Body of pancreas (tissue), 4 donors: ENCODE measurements at regions not wholly inside any gene's neighbourhood (a gene's known extent, or its start where the extent isn't known, plus 50 kb on each side); places are given as distances from the start of the nearest gene placed in this dataset.

ENCODE experiments used
- ATAC-seq: fragments of 150-250 bp; one replicate; pipeline ENCODE4 v1.9.1; 2016
- DNase-seq, 4 donors: peaks; one replicate each; pipeline ENCODE4 v3.0.0-alpha.2; 2019
- H3K27ac ChIP-seq, 4 donors: fragments of 200-600 bp; sonication (generic); 1 replicate in 3 of 4; 2 replicates in 1 of 4; pipeline versions ENCODE4 v1.5.1 to v1.6.1; 2016 to 2019; ENCODE audit warnings: mild to moderate bottlenecking in 1 of 4, mixed read lengths in 1 of 4, moderate library complexity in 1 of 4
- H3K27me3 ChIP-seq, 2 donors: fragments of 200-600 bp; sonication (generic); one replicate each; pipeline ENCODE4 v1.6.0; 2016; ENCODE audit warnings: mild to moderate bottlenecking in 1 of 2
- H3K36me3 ChIP-seq, 2 donors: fragments of 200-600 bp; sonication (generic); replicated peaks in 1 of 2; 2 replicates each; pipeline ENCODE4 v1.5.1; 2016; ENCODE audit warnings: low read depth in 2 of 2; ENCODE audit not compliant: insufficient read depth in 1 of 2
- H3K4me1 ChIP-seq: fragments of 200-600 bp; sonication (generic); one replicate; pipeline ENCODE4 v1.6.0; 2016
- H3K4me3 ChIP-seq, 2 donors: fragments of 200-600 bp; sonication (generic); 1 replicate in 1 of 2; 2 replicates in 1 of 2; pipeline ENCODE4 v1.5.1; 2016 to 2019
- H3K9me3 ChIP-seq, 3 donors: fragments of 200-600 bp; sonication (generic); 1 replicate in 2 of 3; 2 replicates in 1 of 3; pipeline ENCODE4 v1.5.1; 2016
- CTCF ChIP-seq, 7 experiments: fragments of 450-650 bp in 4 of 7; fragments of 200-600 bp in 3 of 7; sonication (generic) in 3 of 7; IDR thresholded peaks; one replicate each; pipeline ENCODE4 v1.5.1; 2016 to 2019; ENCODE audit warnings: antibody characterized with exemption in 7 of 7
- POLR2A ChIP-seq, 3 donors: fragments of 450-650 bp; IDR thresholded peaks; one replicate each; pipeline ENCODE4 v1.6.1; 2016; ENCODE audit warnings: antibody characterized with exemption in 3 of 3, mild to moderate bottlenecking in 2 of 3
- WGBS, 2 donors: methylation state at CpG; one replicate each; pipeline ENCODE4 v1.1.5; 2017; 5-methylcytosine and 5-hydroxymethylcytosine counted together
- intact Hi-C: fragments of 100-400 bp; cut with DNase I; formaldehyde crosslinking; loops from one replicate; pipeline ENCODE4 v1.15.1; 2023

GRCh38 chr7:131011432-131011742 is 277.4 kb upstream of the KLF14 start:
- TF ChIP-seq POLR2A (IDR thresholded peaks at IDR 0.05) = no peak
- TF ChIP-seq CTCF (IDR thresholded peaks at IDR 0.05) = no peak
- DNase-seq (no peak), ATAC-seq (no peak)
- intact Hi-C loops = no loop called here
- Histone ChIP-seq H3K36me3 (no peaks in the 10 kb centered on the region), H3K4me3 (no peak overlapping the region), H3K9me3 (no peaks in the 10 kb centered on the region), H3K27me3 (no peaks in the 10 kb centered on the region), H3K27ac (peak overlapping the region in 3 of 4 donors; percentile 19 to 74 (median 68)), H3K4me1 (peaks cover 49% of the 10 kb centered on the region)
- 62 to 63% methylated on average over 4 of the region's 4 CpGs for WGBS, 2 donors

- ATAC-seq (peak; percentile 72), DNase-seq (no peak)
- TF ChIP-seq CTCF (IDR thresholded peaks at IDR 0.05) = no peak
- TF ChIP-seq POLR2A (IDR thresholded peaks at IDR 0.05) = no peak
- intact Hi-C loops = no loop called here
- Histone ChIP-seq H3K9me3 (no peaks in the 10 kb centered on the region), H3K27me3 (no peaks in the 10 kb centered on the region), H3K27ac (peak overlapping the region in 3 of 4 donors; percentile 65 to 74 (median 68)), H3K4me3 (no peak overlapping the region), H3K36me3 (no peaks in the 10 kb centered on the region), H3K4me1 (peaks cover 48% of the 10 kb centered on the region)
- 9 to 19% methylated on average over 4 of the region's 4 CpGs for WGBS, 2 donors
These were observed 278.0 kb upstream of the KLF14 start for GRCh38 chr7:131011976-131012375.

- DNase-seq (no peak), ATAC-seq (peak; percentile 4)
- Histone ChIP-seq H3K9me3 (no peaks in the 10 kb centered on the region), H3K4me1 (peaks cover 42% of the 10 kb centered on the region), H3K36me3 (no peaks in the 10 kb centered on the region), H3K27ac (peak overlapping the region in 3 of 4 donors; percentile 65 to 74 (median 68)), H3K4me3 (no peak overlapping the region), H3K27me3 (no peaks in the 10 kb centered on the region)
- intact Hi-C loops = no loop called here
- WGBS, 2 donors = 81 to 88% methylated on average over 6 to 7 of the region's 7 CpGs
- no peak for TF ChIP-seq CTCF (IDR thresholded peaks at IDR 0.05)
- TF ChIP-seq POLR2A (IDR thresholded peaks at IDR 0.05) = no peak
These were observed 278.5 kb upstream of the KLF14 start for GRCh38 chr7:131012477-131013031.

GRCh38 chr7:131013716-131014115 is 279.7 kb upstream of the KLF14 start:
- ATAC-seq (no peak), DNase-seq (no peak)
- Histone ChIP-seq H3K27me3 (no peaks in the 10 kb centered on the region), H3K4me3 (no peak overlapping the region), H3K4me1 (peaks cover 35% of the 10 kb centered on the region), H3K27ac (no peak overlapping the region), H3K9me3 (no peaks in the 10 kb centered on the region), H3K36me3 (no peaks in the 10 kb centered on the region)
- TF ChIP-seq CTCF (IDR thresholded peaks at IDR 0.05) (no peak), POLR2A (IDR thresholded peaks at IDR 0.05) (no peak)
- intact Hi-C loops = no loop called here
- WGBS, 2 donors = 90 to 92% methylated on average over 11 of the region's 11 CpGs

- intact Hi-C loops = no loop called here
- no peaks in the 10 kb centered on the region for H3K36me3 ChIP-seq
- H3K4me1 ChIP-seq = peaks cover 36% of the 10 kb centered on the region
- no peak for TF ChIP-seq POLR2A (IDR thresholded peaks at IDR 0.05)
- no peak for TF ChIP-seq CTCF (IDR thresholded peaks at IDR 0.05)
- no peaks in the 10 kb centered on the region for H3K9me3 ChIP-seq
- ATAC-seq (no peak), DNase-seq (no peak)
- H3K27ac ChIP-seq = peak overlapping the region in 1 of 4 donors; percentile 36
- 93% methylated on average over 7 of the region's 7 CpGs for WGBS, 2 donors
- no peak overlapping the region for H3K4me3 ChIP-seq
- no peaks in the 10 kb centered on the region for H3K27me3 ChIP-seq
These were observed 281.1 kb upstream of the KLF14 start for GRCh38 chr7:131014906-131015656.
